NB4 (cell line): ENCODE measurements at regions not wholly inside any gene's neighbourhood (a gene's known extent, or its start where the extent isn't known, plus 50 kb on each side); places are given as distances from the start of the nearest gene placed in this dataset.

Experiments
- POLR2A ChIP-seq: IDR thresholded peaks from 2 replicates; pipeline ENCODE4 v1.6.1; 2011; ENCODE audit warnings: mild to moderate bottlenecking; ENCODE audit not compliant: insufficient read length; ENCODE audit errors: extremely low read depth
- TF ChIP-seq, protein P1 (sequence below): IDR thresholded peaks from one replicate; pipeline ENCODE4 v1.5.1; 2012; ENCODE audit warnings: low read depth, low read length

DNA sequence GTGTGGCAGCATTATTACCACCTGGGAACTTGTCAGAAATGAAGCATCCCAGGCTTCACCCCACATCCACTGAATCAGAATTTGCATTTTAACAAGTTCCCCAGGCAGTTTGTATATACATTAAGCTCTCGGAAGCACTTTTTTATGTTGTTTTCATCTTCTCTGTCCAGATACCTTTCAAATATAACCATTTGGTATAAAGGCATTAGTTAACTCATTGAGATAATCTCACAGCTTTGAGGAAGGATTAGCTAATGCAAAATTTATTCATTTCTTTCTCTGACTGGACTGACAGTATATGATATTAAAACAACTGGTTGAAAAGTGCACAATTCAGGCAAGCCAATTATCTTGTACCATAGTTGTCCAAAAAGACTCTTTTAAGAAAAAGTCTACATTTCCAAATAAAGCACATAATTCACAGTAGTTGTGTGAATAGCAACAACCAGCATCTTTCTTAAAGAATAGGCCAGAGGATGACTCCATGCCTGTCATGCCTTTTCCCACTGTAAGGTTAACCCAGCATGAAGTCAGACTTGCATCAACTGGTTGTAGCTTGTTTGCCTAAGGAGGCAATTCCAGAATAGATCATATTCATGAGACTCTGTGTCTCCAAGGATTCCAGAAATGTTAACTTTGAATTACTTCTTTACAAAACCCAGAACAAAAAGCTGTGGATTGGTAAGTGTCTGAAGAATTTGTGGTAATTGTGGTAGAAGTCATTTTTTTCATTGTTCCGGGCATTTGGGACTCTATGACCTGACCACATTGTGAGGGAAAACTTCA, 254.3 kb upstream of the SESN3 start:
- TF ChIP-seq, protein P1, sequence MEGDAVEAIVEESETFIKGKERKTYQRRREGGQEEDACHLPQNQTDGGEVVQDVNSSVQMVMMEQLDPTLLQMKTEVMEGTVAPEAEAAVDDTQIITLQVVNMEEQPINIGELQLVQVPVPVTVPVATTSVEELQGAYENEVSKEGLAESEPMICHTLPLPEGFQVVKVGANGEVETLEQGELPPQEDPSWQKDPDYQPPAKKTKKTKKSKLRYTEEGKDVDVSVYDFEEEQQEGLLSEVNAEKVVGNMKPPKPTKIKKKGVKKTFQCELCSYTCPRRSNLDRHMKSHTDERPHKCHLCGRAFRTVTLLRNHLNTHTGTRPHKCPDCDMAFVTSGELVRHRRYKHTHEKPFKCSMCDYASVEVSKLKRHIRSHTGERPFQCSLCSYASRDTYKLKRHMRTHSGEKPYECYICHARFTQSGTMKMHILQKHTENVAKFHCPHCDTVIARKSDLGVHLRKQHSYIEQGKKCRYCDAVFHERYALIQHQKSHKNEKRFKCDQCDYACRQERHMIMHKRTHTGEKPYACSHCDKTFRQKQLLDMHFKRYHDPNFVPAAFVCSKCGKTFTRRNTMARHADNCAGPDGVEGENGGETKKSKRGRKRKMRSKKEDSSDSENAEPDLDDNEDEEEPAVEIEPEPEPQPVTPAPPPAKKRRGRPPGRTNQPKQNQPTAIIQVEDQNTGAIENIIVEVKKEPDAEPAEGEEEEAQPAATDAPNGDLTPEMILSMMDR = no peak
- TF ChIP-seq POLR2A = no peak
